GM12878 (cell line): ENCODE measurements at regions not wholly inside any gene's neighbourhood (a gene's known extent, or its start where the extent isn't known, plus 50 kb on each side); places are given as distances from the start of the nearest gene placed in this dataset.
"Not testable (repeated sequence)": the region's sequence is repeated elsewhere in the genome, so short reads cannot be mapped to it uniquely, and the experiment has no call there.

Experiments
- ATAC-seq: fragments of 200-7000 bp; cut with Tn5 transposase; 3 replicates; pipeline ENCODE4 v1.9.1; 2020; ENCODE audit warnings: mild to moderate bottlenecking, moderate library complexity
- BruUV-seq: library from RNA; stranded (reverse); fragments of 400-500 nt; replicated peaks from 2 replicates; lab custom pipeline; 2021; lab: Mats Ljungman, UMichigan
- CTCF ChIA-PET: fragments of 300-600 bp; sonication (Branson Sonifier 250); formaldehyde crosslinking; extraction: SDS; loops from one replicate; lab custom pipeline; 2021; ENCODE audit warnings: inconsistent platforms; lab: Yijun Ruan, JAX
- POLR2A ChIA-PET: fragments of 350-600 bp; formaldehyde crosslinking; extraction: SDS; loops from one replicate; lab custom pipeline; 2021; ENCODE audit warnings: inconsistent platforms; lab: Charles Lee
- RAD21 ChIA-PET: fragments of 300-600 bp; sonication (Branson Sonifier 250); formaldehyde crosslinking; loops from one replicate; lab custom pipeline; 2023; ENCODE audit warnings: antibody characterized with exemption; ENCODE audit not compliant: unreplicated experiment; lab: Charles Lee
- SMC1A ChIA-PET: fragments of 300-600 bp; sonication (Branson Sonifier 250); formaldehyde crosslinking; loops from one replicate; lab custom pipeline; 2023; ENCODE audit not compliant: unreplicated experiment, uncharacterized antibody; lab: Charles Lee
- DNase-seq: peaks from one replicate; pipeline ENCODE4 v3.0.0-alpha.2; 2011; ENCODE audit warnings: low read depth, low spot score
- FAIRE-seq: peaks from 3 replicates; lab custom pipeline; 2011; peaks lifted over from hg19 to GRCh38; lab: Jason Lieb, UNC
- H2AFZ ChIP-seq: 2 replicates; pipeline ENCODE4 v1.6.0; 2011; ENCODE audit warnings: low read depth, low read length, control low read depth; ENCODE audit not compliant: control insufficient read depth
- H3K27ac ChIP-seq: 2 replicates; pipeline ENCODE4 v1.5.1; 2011; ENCODE audit warnings: control low read depth; ENCODE audit not compliant: control insufficient read depth, insufficient read depth
- H3K27me3 ChIP-seq, 2 experiments: replicated peaks in 1 of 2; 2 replicates each; pipeline versions ENCODE4 v1.6.0 to v1.6.1; 2011; ENCODE audit warnings: low read length in 1 of 2; ENCODE audit not compliant: control insufficient read depth in 2 of 2, insufficient read depth in 2 of 2
- H3K36me3 ChIP-seq, 2 experiments: 2 replicates each; pipeline ENCODE4 v1.5.1; 2011; ENCODE audit warnings: low read length in 1 of 2; ENCODE audit not compliant: control insufficient read depth in 2 of 2, insufficient read depth in 2 of 2
- H3K4me1 ChIP-seq: 2 replicates; pipeline ENCODE4 v1.6.1; 2011; ENCODE audit warnings: mild to moderate bottlenecking, low read length, moderate library complexity, mixed read lengths; ENCODE audit not compliant: control insufficient read depth, insufficient read depth
- H3K4me2 ChIP-seq: 2 replicates; pipeline ENCODE4 v1.6.0; 2011; ENCODE audit warnings: control low read depth; ENCODE audit not compliant: control insufficient read depth, insufficient read depth
- H3K4me3 ChIP-seq: fragments of 200-600 bp; sonication (generic); 2 replicates; pipeline ENCODE4 v1.5.1; 2016
- H3K79me2 ChIP-seq: 2 replicates; pipeline ENCODE4 v1.6.0; 2011; ENCODE audit warnings: low read length; ENCODE audit not compliant: control insufficient read depth, insufficient read depth
- H3K9ac ChIP-seq: 2 replicates; pipeline ENCODE4 v1.8.0; 2011; ENCODE audit warnings: low read length, control low read depth, mixed read lengths; ENCODE audit not compliant: control insufficient read depth, insufficient read depth
- H3K9me3 ChIP-seq: replicated peaks from 3 replicates; pipeline ENCODE4 v1.5.1; 2011; ENCODE audit warnings: mild to moderate bottlenecking, low read length; ENCODE audit not compliant: control insufficient read depth, insufficient read depth
- H4K20me1 ChIP-seq: 2 replicates; pipeline ENCODE4 v1.6.0; 2011; ENCODE audit not compliant: control insufficient read depth, insufficient read depth
- KLF5 ChIP-seq: fragments of 450-650 bp; IDR thresholded peaks from 2 replicates; pipeline ENCODE4 v1.6.1; 2014; ENCODE audit warnings: mild to moderate bottlenecking; ENCODE audit not compliant: partially characterized antibody
- WGBS: methylation state at CpG from one replicate; pipeline ENCODE4 v1.1.6; 2016; ENCODE audit warnings: low lambda C conversion rate; ENCODE audit not compliant: insufficient replicate concordance, insufficient coverage; ENCODE audit errors: missing lambda C conversion rate; 5-methylcytosine and 5-hydroxymethylcytosine counted together
- in situ Hi-C: fragments of 300-500 bp; cut with MboI; formaldehyde crosslinking; loops from 9 replicates; pipeline ENCODE4 v1.14.3; 2018; ENCODE audit warnings: mixed read lengths
- intact Hi-C: fragments of 100-400 bp; cut with micrococcal nuclease; formaldehyde crosslinking; loops from one replicate; pipeline ENCODE4 v1.14.2; 2022; ENCODE audit not compliant: unreplicated experiment
- TF ChIP-seq, protein P1 (sequence below): IDR thresholded peaks from 2 replicates; pipeline ENCODE4 v1.6.1; 2011; ENCODE audit warnings: low read depth, mild to moderate bottlenecking, low read length, moderate library complexity, borderline replicate concordance; ENCODE audit errors: extremely low read depth

DNA sequence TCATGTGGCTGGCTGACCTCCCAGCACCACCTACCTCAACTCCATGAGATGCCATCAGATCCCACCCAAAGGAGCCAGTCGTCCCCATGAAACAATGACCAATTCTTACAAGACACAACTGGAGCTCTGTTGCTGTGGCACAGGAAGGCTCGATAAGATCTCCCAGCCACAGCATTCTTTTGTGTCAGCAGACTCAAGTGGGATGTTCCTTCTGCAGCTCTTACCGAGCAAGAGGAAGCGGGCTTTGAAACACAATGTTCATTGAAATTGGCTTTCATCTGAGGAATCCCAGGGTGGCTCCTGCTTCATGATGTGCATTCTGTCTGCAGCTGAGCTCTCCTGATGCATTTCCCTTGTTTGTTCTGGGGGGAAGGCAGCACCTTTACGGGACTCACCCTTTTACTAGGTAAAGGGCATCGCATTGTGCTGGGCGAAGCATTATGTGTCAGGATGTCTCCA, 222.0 kb upstream of the SGK1 start:
- no peak for DNase-seq
- H2AFZ ChIP-seq, result no peak overlapping the region
- intact Hi-C loops (no loop called here), in situ Hi-C loops (no loop called here)
- FAIRE-seq, result no peak
- CTCF ChIA-PET, result no interaction called here
- POLR2A ChIA-PET, result no interaction called here
- TF ChIP-seq KLF5, result no peak
- TF ChIP-seq, protein P1, sequence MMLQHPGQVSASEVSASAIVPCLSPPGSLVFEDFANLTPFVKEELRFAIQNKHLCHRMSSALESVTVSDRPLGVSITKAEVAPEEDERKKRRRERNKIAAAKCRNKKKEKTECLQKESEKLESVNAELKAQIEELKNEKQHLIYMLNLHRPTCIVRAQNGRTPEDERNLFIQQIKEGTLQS, result no peak
- 42% methylated on average over 7 of the region's 7 CpGs for WGBS
- no peaks in the 10 kb centered on the region for H3K4me1 ChIP-seq
- RAD21 ChIA-PET, result no interaction called here
- no peaks in the 10 kb centered on the region for H4K20me1 ChIP-seq
- SMC1A ChIA-PET, result no interaction called here
- no peaks in the 10 kb centered on the region for H3K36me3 ChIP-seq
- no peaks in the 10 kb centered on the region for H3K79me2 ChIP-seq
- no peak overlapping the region for H3K4me3 ChIP-seq
- H3K27ac ChIP-seq, result no peak overlapping the region
- BruUV-seq, result no TSS peak
- ATAC-seq, result no peak
- H3K4me2 ChIP-seq, result no peak overlapping the region
- no peaks in the 10 kb centered on the region for H3K9me3 ChIP-seq
- H3K27me3 ChIP-seq, result peaks cover 2% of the 10 kb centered on the region in 2 experiments; a peak in 2 of 4 replicates
- no peak overlapping the region for H3K9ac ChIP-seq

DNA sequence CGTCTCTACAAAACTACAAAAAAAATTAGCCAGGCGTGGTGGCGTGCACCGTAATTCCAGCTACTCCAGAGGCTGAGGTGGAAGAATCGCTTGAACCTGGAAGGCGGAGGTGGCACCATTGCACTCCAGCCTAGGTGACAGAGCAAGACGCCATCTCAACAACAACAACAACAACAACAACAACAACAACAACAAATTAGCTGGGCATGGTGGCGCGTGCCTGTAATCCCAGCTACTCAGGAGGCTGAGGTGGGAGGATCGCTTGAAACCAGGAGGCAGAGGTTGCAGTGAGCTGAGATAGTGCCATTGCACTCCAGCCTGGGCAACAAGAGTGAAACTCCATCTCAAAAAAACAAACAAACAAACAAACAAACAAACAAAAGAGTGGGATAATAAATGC, 219.9 kb upstream of the SGK1 start:
- H3K4me3 ChIP-seq, H3K4me1 ChIP-seq, H3K9ac ChIP-seq, intact Hi-C loops, FAIRE-seq, H3K36me3 ChIP-seq, H3K4me2 ChIP-seq, SMC1A ChIA-PET, ATAC-seq, H3K27ac ChIP-seq, RAD21 ChIA-PET, H4K20me1 ChIP-seq, H3K79me2 ChIP-seq, DNase-seq, H3K27me3 ChIP-seq, H3K9me3 ChIP-seq, BruUV-seq, H2AFZ ChIP-seq, in situ Hi-C loops, CTCF ChIA-PET: not testable (repeated sequence)
- whole genome bisulfite sequencing, result 69% methylated on average over 10 of the region's 10 CpGs
- POLR2A ChIA-PET, result interaction anchor here (0.5 kb wide), 1 partner anchor 337 kb away, joined by 3 read pairs; no protein-coding TSS in a partner anchor
